Lower leg skin (tissue), 4 donors: ENCODE measurements at regions not wholly inside any gene's neighbourhood (a gene's known extent, or its start where the extent isn't known, plus 50 kb on each side); places are given as distances from the start of the nearest gene placed in this dataset.
"Not testable (repeated sequence)": the region's sequence is repeated elsewhere in the genome, so short reads cannot be mapped to it uniquely, and the experiment has no call there.

Experiments
- DNase-seq, 2 donors: peaks; one replicate each; pipeline ENCODE4 v3.0.0-alpha.2; 2019; ENCODE audit warnings: low spot score in 2 of 2
- H3K4me3 ChIP-seq: fragments of 200-600 bp; sonication (generic); 2 replicates; pipeline ENCODE4 v1.5.1; 2017; ENCODE audit warnings: mild to moderate bottlenecking, low read depth; ENCODE audit not compliant: poor library complexity, severe bottlenecking
- POLR2A ChIP-seq, 2 donors: fragments of 450-650 bp; IDR thresholded peaks; one replicate each; pipeline ENCODE4 v1.6.1; 2016 to 2017; ENCODE audit warnings: antibody characterized with exemption in 2 of 2, mild to moderate bottlenecking in 1 of 2, moderate library complexity in 1 of 2
- WGBS, 2 donors: methylation state at CpG; one replicate each; pipeline ENCODE4 v1.1.5; 2018; 5-methylcytosine and 5-hydroxymethylcytosine counted together
- intact Hi-C: fragments of 100-400 bp; cut with DNase I; formaldehyde crosslinking; loops from one replicate; pipeline ENCODE4 v1.15.0; 2023; ENCODE audit warnings: low total_unique reads
- TF ChIP-seq, protein P1 (sequence below), 3 donors: fragments of 450-650 bp; IDR thresholded peaks; one replicate each; pipeline ENCODE4 v1.5.1; 2016; ENCODE audit warnings: antibody characterized with exemption in 3 of 3, mild to moderate bottlenecking in 3 of 3, moderate library complexity in 2 of 3

DNA sequence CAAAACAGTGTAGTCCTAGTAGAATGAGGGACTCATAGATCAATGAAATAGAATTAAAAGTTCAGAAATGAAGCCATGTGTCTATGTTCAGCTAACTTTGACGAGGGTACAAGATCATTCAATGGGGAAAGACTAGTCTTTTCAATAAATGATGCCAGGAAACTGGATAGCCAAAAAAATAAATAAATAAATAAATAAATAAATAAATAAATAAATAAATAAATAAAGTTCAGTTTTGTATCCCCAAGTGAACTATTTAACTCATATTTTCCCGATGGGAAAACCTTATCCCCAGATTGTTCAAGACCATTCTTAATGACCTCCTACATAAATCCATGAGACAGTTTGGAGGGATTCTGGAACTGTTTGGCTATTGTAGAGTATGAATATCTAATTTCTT, 277.1 kb upstream of the EYS start:
- no peak overlapping the region for H3K4me3 ChIP-seq
- TF ChIP-seq, protein P1, sequence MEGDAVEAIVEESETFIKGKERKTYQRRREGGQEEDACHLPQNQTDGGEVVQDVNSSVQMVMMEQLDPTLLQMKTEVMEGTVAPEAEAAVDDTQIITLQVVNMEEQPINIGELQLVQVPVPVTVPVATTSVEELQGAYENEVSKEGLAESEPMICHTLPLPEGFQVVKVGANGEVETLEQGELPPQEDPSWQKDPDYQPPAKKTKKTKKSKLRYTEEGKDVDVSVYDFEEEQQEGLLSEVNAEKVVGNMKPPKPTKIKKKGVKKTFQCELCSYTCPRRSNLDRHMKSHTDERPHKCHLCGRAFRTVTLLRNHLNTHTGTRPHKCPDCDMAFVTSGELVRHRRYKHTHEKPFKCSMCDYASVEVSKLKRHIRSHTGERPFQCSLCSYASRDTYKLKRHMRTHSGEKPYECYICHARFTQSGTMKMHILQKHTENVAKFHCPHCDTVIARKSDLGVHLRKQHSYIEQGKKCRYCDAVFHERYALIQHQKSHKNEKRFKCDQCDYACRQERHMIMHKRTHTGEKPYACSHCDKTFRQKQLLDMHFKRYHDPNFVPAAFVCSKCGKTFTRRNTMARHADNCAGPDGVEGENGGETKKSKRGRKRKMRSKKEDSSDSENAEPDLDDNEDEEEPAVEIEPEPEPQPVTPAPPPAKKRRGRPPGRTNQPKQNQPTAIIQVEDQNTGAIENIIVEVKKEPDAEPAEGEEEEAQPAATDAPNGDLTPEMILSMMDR (IDR thresholded peaks at IDR 0.05), result no peak
- no peak for TF ChIP-seq POLR2A (IDR thresholded peaks at IDR 0.05)

GRCh38 chr6:65979120-65979519, 272.1 kb upstream of the EYS start:
- no peak overlapping the region for H3K4me3 ChIP-seq
- WGBS, 2 donors, result 64 to 67% methylated on average over 2 of the region's 2 CpGs
- no peak for TF ChIP-seq POLR2A (IDR thresholded peaks at IDR 0.05)
- TF ChIP-seq, protein P1 (IDR thresholded peaks at IDR 0.05), result no peak
- DNase-seq, result no peak
- intact Hi-C loops, result no loop called here

More for the DNA sequence above, 277.1 kb upstream of the EYS start:
- intact Hi-C loops, result no loop called here
- DNase-seq, result no peak
- WGBS, 2 donors, result 92 to 93% methylated on average over 2 of the region's 2 CpGs

- intact Hi-C loops, H3K4me3 ChIP-seq, DNase-seq: not testable (repeated sequence)
- WGBS, 2 donors, result 88 to 95% methylated on average over 8 of the region's 9 CpGs
Measured at GRCh38 chr6:65971252-65971651, 264.2 kb upstream of the EYS start.

GRCh38 chr6:65964261-65964660, 257.2 kb upstream of the EYS start:
- no peak overlapping the region for H3K4me3 ChIP-seq
- TF ChIP-seq, protein P1 (IDR thresholded peaks at IDR 0.05), result no peak
- TF ChIP-seq POLR2A (IDR thresholded peaks at IDR 0.05), result no peak
- no peak for DNase-seq
- intact Hi-C loops, result no loop called here

DNA sequence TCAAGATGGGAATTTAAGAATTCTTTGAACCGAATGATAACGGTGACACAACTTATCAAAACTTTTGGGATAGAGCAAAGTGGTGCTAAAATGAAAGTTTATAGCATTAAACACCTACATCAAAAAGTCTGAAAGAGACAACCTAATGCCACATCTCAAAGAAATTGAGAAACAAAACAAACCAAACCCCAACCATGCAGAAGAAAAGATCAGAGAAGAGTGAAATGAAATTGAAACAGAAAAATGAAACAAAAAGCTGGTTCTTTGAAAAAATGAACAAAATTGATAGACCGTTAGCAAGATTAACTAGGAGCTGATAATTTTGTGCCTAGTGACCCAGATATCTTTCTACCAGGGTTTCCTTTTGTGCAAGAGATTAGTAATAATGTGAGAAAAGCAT, 248.0 kb upstream of the EYS start:
- intact Hi-C loops, result no loop called here
- TF ChIP-seq, protein P1 (IDR thresholded peaks at IDR 0.05), result no peak
- no peak for TF ChIP-seq POLR2A (IDR thresholded peaks at IDR 0.05)
- H3K4me3 ChIP-seq, result no peak overlapping the region
- WGBS, 2 donors, result 91 to 97% methylated on average over 3 of the region's 3 CpGs
- DNase-seq, result no peak

GRCh38 chr6:65948062-65948461, 241.0 kb upstream of the EYS start:
- no peak overlapping the region for H3K4me3 ChIP-seq
- TF ChIP-seq, protein P1 (IDR thresholded peaks at IDR 0.05), result no peak
- no peak for TF ChIP-seq POLR2A (IDR thresholded peaks at IDR 0.05)
- WGBS, 2 donors, result 97 to 98% methylated on average over 1 of the region's 1 CpG
- no peak for DNase-seq
- intact Hi-C loops, result no loop called here
